ENCODE measurements at regions not wholly inside any gene's neighbourhood (a gene's known extent, or its start where the extent isn't known, plus 50 kb on each side); places are given as distances from the start of the nearest gene placed in this dataset.
A peak's percentile ranks its signal among the peaks of the same experiment; 100 is the strongest.

DNA sequence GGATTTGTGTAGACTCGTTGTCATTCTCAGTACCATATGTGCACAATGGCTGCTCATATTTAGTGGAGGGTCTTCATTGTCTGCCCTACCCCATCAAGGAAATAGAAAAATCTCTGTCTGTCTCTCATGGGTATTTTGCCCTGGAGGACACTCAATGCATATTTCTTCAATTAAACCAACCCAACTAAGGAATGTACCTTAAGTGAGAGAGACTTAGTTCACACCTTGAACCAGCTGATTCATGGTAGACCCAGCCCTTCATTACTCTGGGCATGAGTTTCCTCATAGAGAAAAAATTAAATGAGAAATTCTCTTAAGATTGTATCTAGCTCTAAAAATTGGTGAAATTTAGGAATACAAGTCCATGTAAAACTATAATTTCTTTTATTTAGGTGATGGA, 107.1 kb upstream of the PLEKHG7 start:
- Histone ChIP-seq H3K27ac (peak overlapping the region in 9 of 21 experiments; percentile 0 to 89 (median 53)), H3K4me3 (no peak overlapping the region)

DNA sequence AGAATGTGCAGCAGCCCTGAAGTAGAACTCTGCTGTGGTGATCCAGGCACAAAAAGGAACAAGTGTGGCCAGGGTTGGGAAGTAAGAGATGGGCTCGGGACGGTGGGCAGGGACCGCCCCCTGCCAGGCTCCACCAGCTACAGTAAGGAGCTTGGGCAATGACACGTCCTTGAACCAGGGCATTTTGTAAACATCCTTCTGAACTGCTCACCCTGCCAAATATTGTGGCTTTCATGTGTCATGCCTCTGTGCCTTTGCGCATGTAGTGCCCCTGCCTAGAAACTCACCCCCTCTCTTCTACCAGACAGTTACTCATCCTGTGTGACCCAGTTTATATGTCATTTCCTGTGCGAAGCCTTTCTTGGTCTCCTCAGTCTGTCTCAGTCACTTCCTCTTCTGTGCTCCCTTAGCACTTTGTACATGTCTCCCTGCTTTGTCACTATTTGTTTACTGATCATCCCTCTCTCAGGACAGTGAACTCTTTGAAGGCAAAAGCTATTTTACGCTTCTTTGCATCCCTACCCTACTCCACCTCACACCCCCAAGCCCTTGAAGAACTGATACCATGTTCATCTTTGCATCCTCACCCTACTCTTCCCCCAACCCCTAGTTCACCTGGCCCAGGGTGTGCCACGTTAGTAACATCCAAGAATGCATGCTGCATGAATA, 108.9 kb upstream of the PLEKHG7 start:
- Histone ChIP-seq H3K27ac (peak overlapping the region in 17 of 21 experiments; percentile 24 to 91 (median 67)), H3K4me3 (no peak overlapping the region)

DNA sequence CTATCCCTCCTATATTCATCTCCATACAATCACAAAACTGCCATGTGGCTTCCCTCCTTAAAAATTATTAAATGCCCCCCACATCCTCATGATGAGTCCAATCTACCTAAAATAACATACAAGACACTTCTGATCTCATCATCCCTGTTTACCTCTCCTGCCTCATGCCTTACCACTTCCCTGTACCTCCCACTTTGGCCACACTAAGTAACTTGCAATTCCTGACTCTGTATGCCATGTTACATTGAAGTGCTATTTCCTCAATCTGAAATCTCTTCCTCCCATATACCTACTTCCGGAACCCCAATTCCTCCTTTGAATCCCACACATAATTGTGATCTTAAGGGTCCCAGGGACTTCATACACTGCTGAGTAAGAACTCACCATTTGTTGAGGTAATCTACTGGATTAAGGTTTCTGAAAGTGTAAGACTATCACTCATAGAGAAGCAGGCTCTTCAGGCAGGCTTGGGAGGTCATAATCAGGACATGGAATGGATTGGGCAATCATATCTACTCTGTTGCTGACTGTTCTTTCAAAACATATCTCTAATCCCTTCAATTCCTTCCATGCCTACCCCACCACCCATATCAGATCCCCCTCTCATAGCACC, 117.6 kb upstream of the PLEKHG7 start:
- no peak overlapping the region for H3K27ac ChIP-seq
- no peak overlapping the region for H3K4me3 ChIP-seq

DNA sequence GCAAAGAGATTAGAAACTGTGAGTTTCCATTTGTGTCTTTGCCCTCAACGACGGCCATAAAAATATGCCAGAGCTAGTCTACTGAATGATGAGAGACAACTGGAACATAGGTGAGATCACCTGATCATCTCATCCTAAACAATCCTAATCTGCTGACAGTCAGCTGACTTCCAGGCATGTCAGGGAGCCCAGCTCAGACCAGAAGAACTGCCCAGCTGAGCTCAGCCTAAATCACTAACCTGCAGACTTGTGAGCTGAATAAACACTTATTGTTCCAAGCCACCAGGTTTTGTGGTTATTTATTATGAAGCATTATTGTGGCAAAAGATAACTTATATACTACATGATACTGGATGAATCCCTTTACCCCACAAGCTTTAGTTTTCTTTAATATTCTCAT, 118.9 kb upstream of the PLEKHG7 start:
- H3K4me3 ChIP-seq, result no peak overlapping the region
- no peak overlapping the region for H3K27ac ChIP-seq

DNA sequence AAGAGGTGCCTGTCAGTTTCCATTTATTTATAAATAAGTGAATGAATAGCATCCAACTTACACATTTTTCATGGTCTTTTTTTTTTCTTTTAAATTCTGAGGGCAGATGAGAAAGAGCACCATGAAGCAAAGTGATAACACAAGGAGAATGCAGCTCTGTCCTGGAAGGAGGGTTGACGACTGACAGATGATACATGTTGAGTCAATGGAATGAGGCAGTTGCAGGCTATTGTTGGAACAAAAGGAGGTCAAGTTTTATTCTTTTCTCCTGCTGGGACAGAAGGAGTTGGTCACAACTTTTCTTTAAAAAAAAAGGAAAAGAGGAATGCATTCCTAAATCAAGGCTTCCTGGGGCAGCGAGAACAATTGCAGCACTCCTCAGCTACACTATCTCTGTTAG, 119.9 kb upstream of the PLEKHG7 start:
- Histone ChIP-seq H3K4me3 (no peak overlapping the region), H3K27ac (no peak overlapping the region)

DNA sequence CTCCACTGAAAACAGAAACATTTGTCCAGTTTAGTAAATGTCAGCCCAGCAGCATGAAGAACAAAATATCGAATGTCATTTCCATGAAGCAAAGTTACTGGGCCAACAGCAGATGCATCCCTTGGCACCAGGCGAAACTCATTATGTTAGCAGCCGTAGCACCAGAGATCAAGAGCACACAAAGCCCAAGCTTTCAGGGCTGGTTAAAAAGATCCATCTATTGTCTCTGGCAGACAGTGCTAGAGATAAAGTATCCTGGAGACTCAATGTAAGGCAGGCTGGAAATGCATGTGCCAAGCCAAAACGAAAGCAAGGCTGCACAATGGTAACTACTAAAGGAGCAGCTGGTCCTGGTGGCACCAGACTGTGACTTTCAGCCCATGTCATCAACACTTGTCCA, 120.3 kb upstream of the PLEKHG7 start:
- no peak overlapping the region for H3K4me3 ChIP-seq
- H3K27ac ChIP-seq, result no peak overlapping the region

DNA sequence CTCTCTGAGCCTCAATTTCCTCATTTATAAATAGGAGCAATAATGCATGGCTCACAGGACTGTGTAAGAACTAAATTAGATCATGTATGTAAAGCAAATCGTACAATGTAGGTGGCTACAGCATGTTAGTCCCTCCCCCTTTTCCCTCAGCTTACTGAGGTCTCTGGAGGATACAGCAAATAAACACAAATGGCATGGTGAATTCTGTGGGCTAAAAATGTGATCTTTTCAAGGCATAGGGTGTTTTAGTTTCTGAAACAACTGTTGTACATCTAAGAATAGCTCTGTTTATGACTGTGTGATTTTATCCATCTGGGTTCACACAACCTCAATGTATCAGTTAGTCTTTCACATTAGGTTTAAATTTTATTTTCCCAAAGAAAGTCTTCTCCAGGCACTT, 121.2 kb upstream of the PLEKHG7 start:
- Histone ChIP-seq H3K27ac (no peak overlapping the region), H3K4me3 (no peak overlapping the region)

DNA sequence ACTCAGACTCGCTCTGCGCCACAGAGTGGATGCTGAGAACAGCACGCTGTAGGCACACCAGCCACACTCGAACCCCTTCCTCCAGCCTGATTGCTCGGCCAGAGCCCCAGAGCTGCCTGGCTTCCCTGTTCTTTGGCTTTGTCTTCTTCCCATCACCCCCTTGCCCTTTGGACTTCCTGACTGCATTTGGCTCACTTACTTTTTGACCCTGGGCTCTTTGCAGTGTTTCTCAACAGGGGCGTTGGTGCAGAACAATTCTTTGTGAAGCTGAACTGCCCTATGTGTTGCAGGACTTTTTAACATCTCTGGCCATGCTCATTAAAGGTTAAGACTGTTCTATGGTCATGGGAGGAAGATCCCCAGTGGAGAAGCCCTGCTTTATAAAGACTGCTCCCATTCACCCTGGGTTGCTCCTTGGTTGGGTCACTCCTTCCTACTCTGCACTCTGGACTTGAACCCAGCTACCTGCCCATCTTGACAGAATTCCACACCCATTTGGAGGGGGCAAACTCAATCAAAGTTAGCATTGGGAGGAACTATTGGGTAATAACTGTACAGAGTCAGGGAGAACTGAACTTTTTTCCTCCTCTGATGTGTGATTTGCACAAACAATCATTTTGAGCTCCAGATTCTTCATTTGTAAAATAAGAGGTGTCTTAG, 127.7 kb upstream of the PLEKHG7 start:
- Histone ChIP-seq H3K27ac (peak overlapping the region in 1 of 21 experiments; percentile 49), H3K4me3 (no peak overlapping the region)

DNA sequence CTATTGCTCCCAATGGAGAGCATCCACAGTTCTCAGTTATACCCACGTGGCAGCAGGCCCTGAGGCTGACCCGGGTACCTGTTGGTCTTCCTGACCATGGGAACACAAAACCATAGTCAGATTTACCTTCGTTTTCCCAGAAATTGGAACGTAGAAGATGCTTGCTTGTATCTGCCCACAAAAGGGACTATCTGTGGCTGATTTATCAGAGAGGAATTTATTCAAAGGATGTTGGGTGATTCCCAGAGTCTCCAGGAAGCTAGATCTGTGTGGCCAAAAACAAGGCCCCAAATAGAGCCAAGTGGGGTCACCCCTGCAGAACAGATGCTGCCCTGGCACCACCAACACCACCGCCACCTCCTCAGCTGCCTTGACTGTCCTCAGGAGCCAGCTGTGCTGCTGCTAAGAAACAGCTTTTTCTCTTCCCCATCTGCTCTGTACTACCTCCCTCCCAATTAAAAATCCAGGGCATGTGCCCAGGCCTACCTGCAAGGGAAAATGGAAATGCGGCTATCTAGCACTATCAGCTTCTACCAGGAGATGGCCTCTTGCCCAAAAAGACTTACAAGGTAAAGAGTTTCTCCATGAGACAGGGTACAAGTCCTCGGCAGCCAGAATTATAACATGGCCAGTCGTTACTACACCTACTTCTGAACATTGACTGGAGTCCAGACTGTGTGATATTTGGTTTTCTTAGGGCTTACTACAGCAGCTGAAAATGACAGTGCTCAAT, 128.6 kb upstream of the PLEKHG7 start:
- H3K4me3 ChIP-seq, result no peak overlapping the region
- peak overlapping the region in 9 of 21 experiments; percentile 2 to 67 (median 25) for H3K27ac ChIP-seq

DNA sequence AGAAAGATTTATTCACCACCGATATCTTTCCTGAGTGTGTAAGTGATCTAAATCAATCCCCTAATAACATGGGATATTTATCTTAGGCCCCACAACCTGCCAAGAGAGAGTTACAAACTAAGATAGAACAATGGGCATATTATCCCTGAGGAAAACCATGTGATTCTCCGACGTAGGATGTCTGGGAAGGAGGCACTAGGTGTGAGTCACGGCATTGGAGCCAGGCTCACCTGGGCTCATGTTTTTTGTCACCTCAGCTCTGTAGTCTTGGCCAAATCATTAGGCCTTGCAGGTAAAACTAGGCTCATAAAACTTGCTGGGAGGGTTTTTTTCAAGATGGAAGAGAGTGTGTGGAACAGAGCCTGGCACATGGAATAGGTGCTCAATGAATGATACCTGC, 129.7 kb upstream of the PLEKHG7 start:
- peak overlapping the region in 14 of 21 experiments; percentile 2 to 67 (median 30) for H3K27ac ChIP-seq
- H3K4me3 ChIP-seq, result no peak overlapping the region

DNA sequence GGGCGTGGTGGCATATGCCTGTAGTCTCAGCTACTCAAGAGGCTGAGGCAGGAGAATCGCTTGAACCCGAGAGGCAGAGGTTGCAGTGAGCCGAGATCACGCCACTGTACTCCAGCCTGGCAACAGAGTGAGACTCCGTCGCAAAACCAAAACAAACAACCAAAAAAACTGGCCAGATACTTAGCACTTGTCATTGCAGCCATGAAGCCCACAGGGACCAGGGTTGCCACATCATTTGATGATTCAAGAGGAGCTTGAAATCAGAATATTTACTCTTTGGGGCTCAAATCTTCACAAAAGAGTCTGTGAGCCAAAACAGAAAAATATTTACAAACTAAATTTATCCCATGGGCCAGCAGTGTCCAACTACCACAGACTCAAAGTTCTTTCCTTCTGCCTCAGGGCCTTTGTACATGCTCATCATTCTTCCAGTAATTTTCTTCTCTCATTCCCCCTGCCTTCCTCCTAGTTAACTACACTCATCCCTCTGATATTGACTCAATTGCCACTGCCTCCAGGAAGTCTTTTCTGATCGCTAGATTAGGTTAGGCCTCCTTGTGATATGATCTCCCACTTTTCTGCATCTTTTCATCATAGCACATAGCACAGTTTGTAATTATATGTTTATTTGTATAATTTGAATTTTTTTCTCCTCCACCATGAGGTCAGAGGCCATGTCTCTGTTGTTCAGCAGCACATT, 130.8 kb upstream of the PLEKHG7 start:
- peak overlapping the region in 5 of 21 experiments; percentile 1 to 67 (median 44) for H3K27ac ChIP-seq
- no peak overlapping the region for H3K4me3 ChIP-seq

DNA sequence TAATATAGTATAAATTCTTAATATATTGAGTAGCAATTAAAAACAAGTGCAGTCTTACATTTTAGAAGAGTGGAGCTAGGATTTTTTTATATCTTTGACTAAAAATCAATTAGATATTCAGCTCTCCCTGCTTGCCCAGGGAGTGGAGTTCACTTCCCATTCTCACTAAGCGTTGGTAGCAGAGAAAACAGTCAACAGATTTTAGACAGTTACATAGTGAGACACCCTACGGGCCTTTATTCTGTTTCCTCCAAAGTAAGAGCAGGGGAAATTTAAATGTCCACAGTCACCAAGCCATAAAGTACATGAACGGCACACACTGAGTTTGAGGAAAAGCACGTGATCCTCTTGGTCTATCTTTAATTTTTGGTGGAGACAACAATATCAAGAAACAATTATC, 131.6 kb upstream of the PLEKHG7 start:
- Histone ChIP-seq H3K4me3 (no peak overlapping the region), H3K27ac (peak overlapping the region in 2 of 21 experiments; percentile 14 to 44)

DNA sequence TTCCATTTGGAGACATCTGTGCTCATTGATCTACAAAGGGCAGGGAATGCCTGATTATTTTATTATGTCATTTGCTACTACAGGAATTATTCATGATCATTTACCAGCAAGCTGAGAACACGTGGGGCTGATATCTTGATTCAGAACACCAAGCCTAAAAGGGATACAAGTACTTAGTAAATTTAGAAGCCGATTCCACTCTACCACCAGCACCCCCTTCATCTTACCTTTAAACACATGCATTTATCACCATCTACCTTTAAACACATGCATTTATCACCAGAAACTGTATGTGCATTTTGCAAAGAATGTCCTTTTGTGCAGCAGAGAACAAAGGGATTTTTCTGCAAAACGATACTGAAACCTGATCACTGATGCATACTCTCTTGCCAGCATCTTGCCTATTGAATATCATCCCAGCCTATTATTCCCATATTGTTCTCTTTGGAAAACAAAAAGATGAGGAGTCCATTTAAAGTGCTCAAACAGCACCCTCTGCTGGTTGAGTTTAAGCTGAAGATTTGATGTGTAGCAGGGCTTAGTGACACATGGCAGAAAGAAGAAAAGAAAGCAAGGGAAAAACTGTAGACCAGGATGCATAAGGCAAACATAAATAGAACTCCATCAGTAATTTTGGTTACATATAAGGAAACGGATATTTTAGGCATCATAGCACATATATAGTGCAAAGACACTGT, 132.6 kb upstream of the PLEKHG7 start:
- H3K27ac ChIP-seq, result peak overlapping the region in 7 of 21 experiments; percentile 3 to 56 (median 17)
- no peak overlapping the region for H3K4me3 ChIP-seq

DNA sequence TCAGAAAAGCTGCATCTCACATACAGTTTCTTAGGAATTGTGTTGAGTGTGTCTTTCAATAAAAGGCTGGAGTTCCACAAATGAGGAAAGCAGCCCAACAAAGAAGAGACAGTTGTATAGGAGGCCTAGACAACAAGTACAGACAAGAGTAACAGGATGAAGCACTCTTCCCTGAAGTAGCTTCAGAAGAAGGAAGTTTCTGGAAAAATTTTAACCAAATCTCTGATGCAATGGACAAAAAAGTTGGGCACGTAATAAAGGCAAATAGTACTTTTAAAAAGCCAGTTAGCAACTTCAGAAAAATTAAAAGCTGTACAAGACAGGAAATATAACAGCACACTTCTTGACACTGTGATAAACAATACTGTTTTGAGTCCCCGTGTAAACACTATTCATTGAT, 134.1 kb upstream of the PLEKHG7 start:
- H3K4me3 ChIP-seq, result no peak overlapping the region
- peak overlapping the region in 8 of 21 experiments; percentile 3 to 56 (median 16) for H3K27ac ChIP-seq

DNA sequence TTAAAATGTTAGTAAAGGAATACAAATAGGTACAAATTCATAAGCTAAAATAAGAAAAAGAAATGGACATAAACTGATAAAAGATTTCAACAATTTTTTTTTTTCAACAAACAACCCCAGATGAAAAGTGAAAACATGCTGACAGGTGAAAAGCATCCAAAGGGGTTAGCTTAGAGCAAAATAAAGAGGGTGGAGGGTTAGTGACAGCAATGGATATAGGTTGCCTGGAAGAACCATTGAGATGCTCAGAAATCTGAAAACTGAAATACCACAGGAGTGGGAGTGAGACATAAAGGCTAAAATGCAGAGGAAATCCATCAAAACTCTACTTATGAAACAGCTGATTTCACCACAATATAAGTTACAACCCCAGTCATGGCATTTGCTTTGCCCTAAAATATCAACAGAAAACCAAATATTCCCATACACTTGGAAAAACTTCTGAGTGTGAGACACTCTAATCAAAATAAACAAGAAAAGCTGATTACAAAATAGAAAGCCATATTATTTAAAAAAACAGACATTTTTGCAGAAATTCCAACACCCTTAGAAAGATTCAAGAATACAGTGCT, 136.3 kb upstream of the PLEKHG7 start:
- Histone ChIP-seq H3K4me3 (no peak overlapping the region), H3K27ac (no peak overlapping the region)

DNA sequence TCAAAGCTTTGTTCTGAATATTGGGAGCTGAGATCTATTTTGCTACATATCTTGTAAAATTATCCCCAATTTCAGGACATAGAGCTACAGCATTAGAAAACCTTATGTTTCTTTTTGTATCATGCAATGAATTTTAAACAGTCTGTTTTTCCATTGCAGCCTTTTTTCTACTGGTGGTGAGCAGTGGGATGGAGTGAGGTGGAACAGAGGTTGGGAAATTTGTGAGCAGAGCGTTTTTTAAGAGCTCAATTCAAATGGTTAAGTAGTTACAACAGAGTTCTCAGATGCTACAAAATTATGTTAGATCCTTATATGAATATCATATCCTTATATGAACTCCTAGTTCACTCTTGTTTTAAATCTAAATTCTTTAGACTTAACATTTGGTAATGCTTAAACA, 139.0 kb upstream of the PLEKHG7 start:
- H3K4me3 ChIP-seq, result no peak overlapping the region
- H3K27ac ChIP-seq, result no peak overlapping the region

DNA sequence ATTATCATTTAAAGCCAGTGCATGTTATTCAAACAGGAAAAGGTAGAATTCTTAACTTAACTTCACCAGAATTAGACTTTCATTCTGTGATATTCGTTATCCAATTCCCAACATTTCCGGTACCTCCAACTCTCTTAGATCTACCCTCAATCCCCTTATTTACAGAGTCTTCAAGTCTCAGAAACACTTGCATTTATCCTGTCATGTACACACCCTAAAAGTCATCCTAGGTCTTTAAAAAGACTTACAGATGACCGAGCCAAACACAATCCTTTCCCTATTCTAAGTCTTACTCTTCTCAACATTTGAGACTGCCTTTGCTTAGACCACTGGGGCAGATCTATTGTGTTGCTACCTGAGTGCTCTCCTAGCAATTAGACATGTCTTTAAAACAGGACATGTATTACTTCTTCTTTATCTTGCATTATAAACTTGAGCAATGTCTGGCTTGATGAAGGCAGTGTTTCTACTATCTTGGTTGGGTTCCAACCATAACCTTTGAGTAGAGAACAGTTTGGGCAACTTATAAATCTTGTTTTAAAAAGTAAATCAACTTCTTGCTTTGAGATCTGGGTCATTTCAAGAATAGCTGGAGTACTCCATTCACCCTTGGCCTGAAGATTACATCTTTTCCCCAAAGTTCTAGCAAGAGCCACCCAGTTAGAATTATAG, 140.6 kb upstream of the PLEKHG7 start:
- Histone ChIP-seq H3K4me3 (no peak overlapping the region), H3K27ac (peak overlapping the region in 4 of 21 experiments; percentile 5 to 37 (median 23))

DNA sequence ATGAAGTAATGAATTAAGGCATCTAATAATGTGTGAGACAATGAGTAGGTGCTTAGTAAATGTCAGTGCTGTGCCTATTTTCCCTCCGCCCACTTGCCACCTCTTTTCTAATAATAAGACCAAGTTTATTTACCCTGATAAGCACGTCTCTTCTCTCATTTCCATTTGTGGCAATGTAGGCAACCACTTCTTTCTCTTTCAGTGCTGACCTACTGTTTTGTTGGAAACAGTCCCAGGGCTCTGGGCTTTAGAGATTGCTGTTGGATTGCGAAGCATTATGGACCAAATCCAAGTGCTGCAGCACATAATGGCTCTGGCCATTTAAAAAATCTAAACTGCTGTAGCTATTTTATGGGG, 141.3 kb upstream of the PLEKHG7 start:
- Histone ChIP-seq H3K27ac (peak overlapping the region in 5 of 21 experiments; percentile 4 to 36 (median 13)), H3K4me3 (no peak overlapping the region)
